PC-3 (cell line): ENCODE measurements at regions not wholly inside any gene's neighbourhood (a gene's known extent, or its start where the extent isn't known, plus 50 kb on each side); places are given as distances from the start of the nearest gene placed in this dataset.

Experiments used
- ATAC-seq: fragments of 200-7000 bp; cut with Tn5 transposase; 2 replicates; pipeline ENCODE4 v1.9.1; 2020; ENCODE audit warnings: mild to moderate bottlenecking, moderate library complexity
- BruUV-seq: library from RNA; stranded (reverse); fragments of 400-500 nt; replicated peaks from 2 replicates; lab custom pipeline; 2021; lab: Mats Ljungman, UMichigan
- CTCF ChIA-PET: fragments of 300-600 bp; sonication (Branson Sonifier 250); formaldehyde crosslinking; loops from one replicate; lab custom pipeline; 2022; ENCODE audit warnings: antibody characterized with exemption; lab: Charles Lee
- POLR2A ChIA-PET: fragments of 300-600 bp; sonication (Branson Sonifier 250); formaldehyde crosslinking; loops from one replicate; lab custom pipeline; 2022; ENCODE audit warnings: antibody characterized with exemption; ENCODE audit not compliant: unreplicated experiment; lab: Charles Lee
- DNase-seq: peaks from one replicate; pipeline ENCODE4 v3.0.0-alpha.2; 2015
- H2AFZ ChIP-seq: fragments of 300-600 bp; sonication (generic); 2 replicates; pipeline ENCODE4 v1.6.0; 2016; ENCODE audit warnings: antibody characterized with exemption, low read length
- H3F3A ChIP-seq: fragments of 300-600 bp; sonication (generic); one replicate; pipeline ENCODE4 v1.6.0; 2017; ENCODE audit warnings: antibody characterized with exemption, low read length, control low read depth, mild to moderate bottlenecking; ENCODE audit not compliant: unreplicated experiment
- H3K27ac ChIP-seq: fragments of 300-600 bp; sonication (generic); 2 replicates; pipeline ENCODE4 v1.5.1; 2016; ENCODE audit warnings: mild to moderate bottlenecking, low read length
- H3K27me3 ChIP-seq: fragments of 300-600 bp; sonication (generic); 2 replicates; pipeline ENCODE4 v1.6.1; 2016; ENCODE audit warnings: low read length, mixed read lengths
- H3K36me3 ChIP-seq: fragments of 300-600 bp; sonication (generic); 2 replicates; pipeline ENCODE4 v1.6.1; 2016; ENCODE audit warnings: low read depth, mixed run types, low read length, mixed read lengths
- H3K4me1 ChIP-seq: fragments of 300-600 bp; sonication (generic); 2 replicates; pipeline ENCODE4 v1.5.1; 2016; ENCODE audit warnings: low read length; ENCODE audit not compliant: insufficient read depth
- H3K4me2 ChIP-seq: fragments of 300-600 bp; sonication (generic); 2 replicates; pipeline ENCODE4 v1.6.0; 2016; ENCODE audit warnings: low read length
- H3K4me3 ChIP-seq: fragments of 300-600 bp; sonication (generic); 2 replicates; pipeline ENCODE4 v1.5.1; 2016; ENCODE audit warnings: mild to moderate bottlenecking, low read length, mixed read lengths
- H3K79me2 ChIP-seq: fragments of 300-600 bp; sonication (generic); 2 replicates; pipeline ENCODE4 v1.6.1; 2017; ENCODE audit warnings: low read length, mixed read lengths
- H3K9ac ChIP-seq: fragments of 300-600 bp; sonication (generic); 2 replicates; pipeline ENCODE4 v1.6.0; 2016; ENCODE audit warnings: mild to moderate bottlenecking, low read length
- H3K9me2 ChIP-seq: fragments of 300-600 bp; sonication (generic); replicated peaks from 2 replicates; pipeline ENCODE4 v1.6.1; 2016; ENCODE audit warnings: mixed run types, low read length, mixed read lengths
- H3K9me3 ChIP-seq: fragments of 300-600 bp; sonication (generic); 2 replicates; pipeline ENCODE4 v1.6.1; 2016; ENCODE audit warnings: low read length, mixed read lengths
- H4K20me1 ChIP-seq: fragments of 300-600 bp; sonication (generic); 2 replicates; pipeline ENCODE4 v1.6.1; 2016; ENCODE audit warnings: low read length, mixed read lengths
- CTCF ChIP-seq: fragments of 300-600 bp; sonication (generic); conservative IDR thresholded peaks from 2 replicates; pipeline ENCODE4 v1.5.1; 2017; ENCODE audit warnings: antibody characterized with exemption, low read depth, mild to moderate bottlenecking, low read length
- EZH2 ChIP-seq: fragments of 300-600 bp; sonication (generic); IDR thresholded peaks from one replicate; pipeline ENCODE4 v1.6.1; 2017; ENCODE audit warnings: antibody characterized with exemption, mild to moderate bottlenecking, low read length; ENCODE audit not compliant: unreplicated experiment
- EZH2phosphoT487 ChIP-seq: fragments of 300-600 bp; sonication (generic); IDR thresholded peaks from 2 replicates; pipeline ENCODE4 v1.6.1; 2018; ENCODE audit warnings: mild to moderate bottlenecking, antibody characterized with exemption, low read length, borderline replicate concordance
- intact Hi-C: fragments of 100-400 bp; cut with micrococcal nuclease; formaldehyde crosslinking; loops from 2 replicates; pipeline ENCODE4 v1.9.0; 2023

DNA sequence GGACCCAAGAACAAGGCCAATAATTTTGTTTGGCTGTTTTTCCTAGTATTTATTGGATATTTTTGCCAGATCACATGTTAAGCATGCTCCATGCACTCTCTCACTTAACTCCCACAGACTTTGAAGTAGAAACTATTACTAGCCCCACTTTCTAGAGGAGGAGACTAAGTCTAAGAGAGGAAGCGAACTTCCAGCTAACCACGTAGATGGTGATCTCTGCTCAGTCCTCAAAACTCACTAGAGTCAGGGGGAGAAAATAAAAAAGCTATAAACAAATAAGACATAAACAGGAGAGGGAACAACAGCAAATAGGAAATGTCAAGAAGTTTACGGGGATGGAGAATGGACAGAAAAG lies 481.0 kb upstream of the PROK2 start:
- no peak overlapping the region for H2AFZ ChIP-seq
- intact Hi-C loops: no loop called here
- H3K4me3 ChIP-seq: no peak overlapping the region
- ATAC-seq: no peak
- H3K9me2 ChIP-seq: no peaks in the 10 kb centered on the region
- H3K27ac ChIP-seq: no peak overlapping the region
- no peaks in the 10 kb centered on the region for H3K79me2 ChIP-seq
- H3K36me3 ChIP-seq: no peaks in the 10 kb centered on the region
- H4K20me1 ChIP-seq: no peaks in the 10 kb centered on the region
- no TSS peak for BruUV-seq
- 0 out of 2 replicates have a peak, but pooled peaks cover 9% of the 10 kb centered on the region for H3K4me1 ChIP-seq
- peaks cover 35% of the 10 kb centered on the region for H3K27me3 ChIP-seq
- no peak overlapping the region for H3K4me2 ChIP-seq
- no peak for DNase-seq
- H3K9ac ChIP-seq: no peak overlapping the region
- no peaks in the 10 kb centered on the region for H3K9me3 ChIP-seq
- TF ChIP-seq CTCF: no peak
- no peak for TF ChIP-seq EZH2phosphoT487
- TF ChIP-seq EZH2: no peak
- ChIA-PET POLR2A (no interaction called here), CTCF (no interaction called here)
- H3F3A ChIP-seq: no peaks in the 10 kb centered on the region

DNA sequence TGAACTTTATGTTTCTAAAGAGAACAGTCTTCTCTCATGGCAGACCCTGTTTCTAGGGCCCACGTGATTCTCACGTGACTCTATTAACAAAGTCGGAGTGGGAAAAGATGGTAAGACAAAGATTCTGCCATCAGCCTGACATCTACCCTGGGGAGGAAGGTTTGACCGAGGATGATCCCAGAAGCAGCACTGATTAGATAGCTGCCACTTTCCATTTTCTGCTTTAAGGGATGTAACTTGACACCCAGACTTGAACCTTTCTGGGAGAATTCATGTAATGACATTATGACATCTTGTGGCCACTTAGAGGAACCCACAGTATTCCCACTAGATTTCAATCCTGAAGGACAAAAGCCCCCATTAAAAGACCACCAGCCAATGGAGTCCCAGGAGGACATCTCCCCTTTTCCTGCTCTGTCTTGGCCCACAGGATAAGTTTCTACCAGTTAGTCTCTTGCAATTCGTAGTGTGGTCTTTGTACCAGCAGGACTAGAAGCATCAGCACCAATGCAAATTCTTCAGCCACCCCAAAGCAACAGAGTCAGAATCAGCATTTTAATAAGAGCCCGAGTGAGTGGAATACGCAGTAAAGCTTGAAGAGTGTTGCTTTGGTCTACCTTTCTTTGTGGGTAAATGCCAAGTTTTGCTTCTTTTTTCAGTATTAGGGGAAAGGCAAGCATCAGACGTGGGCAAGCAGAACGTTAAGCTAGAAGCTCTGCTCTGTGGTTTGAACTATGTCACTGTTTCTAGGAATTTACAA lies 480.5 kb upstream of the PROK2 start:
- intact Hi-C loops: no loop called here
- H3K27me3 ChIP-seq: peaks cover 41% of the 10 kb centered on the region
- H3K9me3 ChIP-seq: no peaks in the 10 kb centered on the region
- ATAC-seq (no peak), DNase-seq (no peak)
- 0 out of 2 replicates have a peak, but pooled peaks have one; percentile 32 for TF ChIP-seq CTCF
- TF ChIP-seq EZH2: no peak
- H4K20me1 ChIP-seq: no peaks in the 10 kb centered on the region
- H3K9ac ChIP-seq: no peak overlapping the region
- H3K4me3 ChIP-seq: no peak overlapping the region
- H3K4me2 ChIP-seq: no peak overlapping the region
- H3K27ac ChIP-seq: no peak overlapping the region
- CTCF ChIA-PET: no interaction called here
- POLR2A ChIA-PET: no interaction called here
- 0 out of 2 replicates have a peak, but pooled peaks cover 8% of the 10 kb centered on the region for H3K4me1 ChIP-seq
- H3F3A ChIP-seq: no peaks in the 10 kb centered on the region
- no peak overlapping the region for H2AFZ ChIP-seq
- BruUV-seq: no TSS peak
- H3K79me2 ChIP-seq: no peaks in the 10 kb centered on the region
- H3K36me3 ChIP-seq: no peaks in the 10 kb centered on the region
- H3K9me2 ChIP-seq: no peaks in the 10 kb centered on the region

DNA sequence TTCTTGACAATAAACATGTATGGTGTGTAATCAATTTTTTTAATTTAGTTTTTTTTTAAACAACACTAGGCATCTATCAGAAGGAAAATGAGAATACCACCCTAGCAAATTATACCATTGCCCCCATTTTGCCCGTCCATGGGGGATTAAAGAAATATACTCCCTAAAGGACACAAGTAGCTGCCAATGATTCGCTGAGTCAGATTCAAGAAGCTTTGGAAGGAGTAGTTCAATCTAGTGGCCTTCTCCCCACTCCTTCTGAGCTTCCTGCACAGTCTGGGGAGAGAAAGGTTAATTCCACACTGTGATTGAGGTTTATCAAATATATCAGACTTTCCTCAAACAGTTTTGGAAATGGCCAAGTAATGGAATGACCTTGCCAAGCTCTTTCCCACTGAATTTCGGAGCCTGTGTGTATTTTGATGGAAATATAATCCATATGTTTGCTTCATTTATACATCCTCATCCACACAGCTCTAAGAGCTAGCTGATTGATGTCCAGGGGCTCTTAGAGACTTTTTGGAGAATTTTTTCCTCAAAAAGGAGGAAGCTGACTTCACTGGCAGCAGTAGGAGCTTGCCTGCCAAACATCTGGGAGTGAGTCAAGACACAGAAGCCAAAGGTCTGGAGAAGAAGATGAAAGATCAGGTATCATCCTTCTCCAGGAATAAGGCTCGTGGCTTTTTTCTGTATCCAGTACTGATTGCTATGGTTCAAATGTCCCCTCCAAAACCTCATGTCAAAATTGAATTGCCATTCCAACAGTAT lies 478.5 kb upstream of the PROK2 start:
- H3K36me3 ChIP-seq: no peaks in the 10 kb centered on the region
- no peaks in the 10 kb centered on the region for H3K79me2 ChIP-seq
- H3K4me1 ChIP-seq: no peaks in the 10 kb centered on the region
- TF ChIP-seq CTCF (no peak), EZH2 (no peak), EZH2phosphoT487 (no peak)
- no TSS peak for BruUV-seq
- H3K27me3 ChIP-seq: peaks cover 46% of the 10 kb centered on the region
- no peaks in the 10 kb centered on the region for H3F3A ChIP-seq
- no peak overlapping the region for H3K4me3 ChIP-seq
- no peaks in the 10 kb centered on the region for H3K9me2 ChIP-seq
- H3K9me3 ChIP-seq: no peaks in the 10 kb centered on the region
- H2AFZ ChIP-seq: no peak overlapping the region
- no peak overlapping the region for H3K9ac ChIP-seq
- H4K20me1 ChIP-seq: no peaks in the 10 kb centered on the region
- no peak overlapping the region for H3K4me2 ChIP-seq
- ChIA-PET CTCF (no interaction called here), POLR2A (no interaction called here)
- intact Hi-C loops: no loop called here
- DNase-seq (no peak), ATAC-seq (no peak)
- no peak overlapping the region for H3K27ac ChIP-seq
